ENCODE measurements at regions not wholly inside any gene's neighbourhood (a gene's known extent, or its start where the extent isn't known, plus 50 kb on each side); places are given as distances from the start of the nearest gene placed in this dataset.
"Not testable (repeated sequence)": the region's sequence is repeated elsewhere in the genome, so short reads cannot be mapped to it uniquely, and the experiment has no call there.

- Histone ChIP-seq H3K4me3 (no peak overlapping the region), H3K27ac (no peak overlapping the region), H3K4me1 (replicated peaks in 1 of 2) (no peaks in the 10 kb centered on the region)
- WGBS, 10 experiments, result 0 to 100% (median 91%) methylated on average over 2 to 6 of the region's 6 CpGs; no CpG with 5 or more reads in 1 of the 10 experiments
- ATAC-seq (replicated peaks in 6 of 8), result peak in 4 of 8 experiments; percentile 46 to 85 (median 79)
- in situ Hi-C loops (cut with MboI; ENCODE audit: low pct_unique_long_range_greater_than_20kb in 2 of 9, low sequenced_read_pairs in 9 of 9, unreplicated experiment in 9 of 9), result no loop called here
Measured at GRCh38 chr1:219324629-219325367, 151.1 kb downstream of the LYPLAL1 start.

GRCh38 chr1:219324171-219324570, 150.5 kb downstream of the LYPLAL1 start:
- ATAC-seq (replicated peaks in 6 of 8), result peak in 1 of 8 experiments; percentile 22
- WGBS, 10 experiments, result 0 to 83% (median 55%) methylated on average over 1 to 4 of the region's 4 CpGs; no CpG with 5 or more reads in 1 of the 10 experiments
- H3K27ac ChIP-seq, result no peak overlapping the region
- H3K4me3 ChIP-seq, result no peak overlapping the region
- in situ Hi-C loops (cut with MboI; ENCODE audit: low pct_unique_long_range_greater_than_20kb in 2 of 9, low sequenced_read_pairs in 9 of 9, unreplicated experiment in 9 of 9), result no loop called here
- H3K4me1 ChIP-seq (replicated peaks in 1 of 2), result no peaks in the 10 kb centered on the region

DNA sequence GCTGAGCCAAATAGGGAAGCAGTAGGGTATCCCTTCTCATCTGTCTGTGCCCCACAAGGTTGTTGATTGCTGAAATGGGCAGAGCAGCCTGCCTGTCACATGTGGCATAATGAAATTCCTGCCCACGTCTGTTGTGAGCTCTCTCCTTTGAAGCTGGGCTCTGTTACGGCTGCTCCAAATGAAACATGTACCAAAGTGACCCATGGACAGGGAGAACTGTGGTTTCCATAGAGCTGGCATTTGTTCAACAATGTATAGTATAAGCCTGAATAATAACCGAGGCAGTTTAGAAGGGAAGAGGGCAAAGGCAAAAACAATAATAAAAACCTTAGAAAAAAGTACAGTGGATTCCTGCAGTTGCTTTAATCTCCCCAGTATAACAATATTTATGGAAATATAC, 149.7 kb downstream of the LYPLAL1 start:
- no peak overlapping the region for H3K4me3 ChIP-seq
- WGBS, 10 experiments, result 0 to 88% (median 62%) methylated on average over 1 to 3 of the region's 3 CpGs; no CpG with 5 or more reads in 2 of the 10 experiments
- no peak overlapping the region for H3K27ac ChIP-seq
- H3K4me1 ChIP-seq (replicated peaks in 1 of 2), result no peaks in the 10 kb centered on the region
- in situ Hi-C loops (cut with MboI; ENCODE audit: low pct_unique_long_range_greater_than_20kb in 2 of 9, low sequenced_read_pairs in 9 of 9, unreplicated experiment in 9 of 9), result no loop called here
- peak in 2 of 8 experiments; percentile 46 to 80 for ATAC-seq (replicated peaks in 6 of 8)

- ATAC-seq (replicated peaks in 6 of 8), result no peak
- 29 to 100% (median 97%) methylated on average over 1 to 3 of the region's 3 CpGs for WGBS, 10 experiments
- no peaks in the 10 kb centered on the region for H3K4me1 ChIP-seq (replicated peaks in 1 of 2)
- H3K4me3 ChIP-seq, result no peak overlapping the region
- H3K27ac ChIP-seq, result no peak overlapping the region
- in situ Hi-C loops (cut with MboI; ENCODE audit: low pct_unique_long_range_greater_than_20kb in 2 of 9, low sequenced_read_pairs in 9 of 9, unreplicated experiment in 9 of 9), result no loop called here
Measured at GRCh38 chr1:219322766-219323165, 149.1 kb downstream of the LYPLAL1 start.

GRCh38 chr1:219320563-219320962, 146.9 kb downstream of the LYPLAL1 start:
- H3K4me3 ChIP-seq; ATAC-seq (replicated peaks in 6 of 8); in situ Hi-C loops (cut with MboI; ENCODE audit: low pct_unique_long_range_greater_than_20kb in 2 of 9, low sequenced_read_pairs in 9 of 9, unreplicated experiment in 9 of 9); H3K27ac ChIP-seq; H3K4me1 ChIP-seq (replicated peaks in 1 of 2): not testable (repeated sequence)
- WGBS, 10 experiments, result 67 to 100% (median 84%) methylated on average over 1 to 3 of the region's 5 CpGs; no CpG with 5 or more reads in 6 of the 10 experiments

DNA sequence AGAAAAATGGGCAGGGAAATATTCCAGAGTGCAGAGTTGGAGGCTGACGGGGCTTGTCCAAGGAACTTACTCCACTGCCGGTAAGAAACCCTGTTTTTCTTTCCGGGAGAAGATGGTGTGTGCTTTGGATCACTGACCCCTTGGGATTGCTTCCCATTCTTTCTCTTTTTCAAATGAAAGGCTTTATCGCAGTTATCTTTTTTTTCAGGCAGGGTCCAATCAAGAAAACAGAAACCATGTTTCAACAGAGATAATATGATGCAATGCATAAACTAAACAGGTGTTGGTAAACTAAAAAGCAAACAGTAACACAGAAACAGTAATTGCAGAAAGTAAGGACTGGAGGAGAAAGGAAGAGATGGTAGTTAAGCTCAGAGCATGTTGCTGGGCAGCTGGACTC, 145.1 kb downstream of the LYPLAL1 start:
- H3K4me3 ChIP-seq, result no peak overlapping the region
- H3K4me1 ChIP-seq (replicated peaks in 1 of 2), result no peaks in the 10 kb centered on the region
- no peak for ATAC-seq (replicated peaks in 6 of 8)
- in situ Hi-C loops (cut with MboI; ENCODE audit: low pct_unique_long_range_greater_than_20kb in 2 of 9, low sequenced_read_pairs in 9 of 9, unreplicated experiment in 9 of 9), result no loop called here
- H3K27ac ChIP-seq, result no peak overlapping the region
- 87 to 100% (median 94%) methylated on average over 2 to 4 of the region's 4 CpGs; no CpG with 5 or more reads in 2 of the 10 experiments for WGBS, 10 experiments

GRCh38 chr1:219317762-219318353, 144.2 kb downstream of the LYPLAL1 start:
- in situ Hi-C loops (cut with MboI; ENCODE audit: low pct_unique_long_range_greater_than_20kb in 2 of 9, low sequenced_read_pairs in 9 of 9, unreplicated experiment in 9 of 9), result no loop called here
- H3K4me1 ChIP-seq (replicated peaks in 1 of 2), result no peaks in the 10 kb centered on the region
- WGBS, 10 experiments, result 40 to 100% (median 70%) methylated on average over 1 to 3 of the region's 3 CpGs; no CpG with 5 or more reads in 1 of the 10 experiments
- H3K4me3 ChIP-seq, result no peak overlapping the region
- H3K27ac ChIP-seq, result no peak overlapping the region
- ATAC-seq (replicated peaks in 6 of 8), result peak in 2 of 8 experiments; percentile 12 to 25

GRCh38 chr1:219316066-219316465, 142.4 kb downstream of the LYPLAL1 start:
- Histone ChIP-seq H3K4me1 (replicated peaks in 1 of 2) (no peaks in the 10 kb centered on the region), H3K4me3 (no peak overlapping the region), H3K27ac (no peak overlapping the region)
- WGBS, 10 experiments, result 78 to 100% (median 100%) methylated on average over 1 of the region's 1 CpG; no CpG with 5 or more reads in 1 of the 10 experiments
- in situ Hi-C loops (cut with MboI; ENCODE audit: low pct_unique_long_range_greater_than_20kb in 2 of 9, low sequenced_read_pairs in 9 of 9, unreplicated experiment in 9 of 9), result no loop called here
- no peak for ATAC-seq (replicated peaks in 6 of 8)

- WGBS, 10 experiments, result 25 to 100% (median 80%) methylated on average over 1 to 2 of the region's 2 CpGs; no CpG with 5 or more reads in 1 of the 10 experiments
- no peak for ATAC-seq (replicated peaks in 6 of 8)
- in situ Hi-C loops (cut with MboI; ENCODE audit: low pct_unique_long_range_greater_than_20kb in 2 of 9, low sequenced_read_pairs in 9 of 9, unreplicated experiment in 9 of 9), result no loop called here
- Histone ChIP-seq H3K4me1 (replicated peaks in 1 of 2) (no peaks in the 10 kb centered on the region), H3K27ac (no peak overlapping the region), H3K4me3 (no peak overlapping the region)
Measured at GRCh38 chr1:219313961-219314360, 140.3 kb downstream of the LYPLAL1 start.

GRCh38 chr1:219312967-219313366, 139.3 kb downstream of the LYPLAL1 start:
- H3K4me3 ChIP-seq, result no peak overlapping the region
- 29 to 100% (median 90%) methylated on average over 1 to 3 of the region's 3 CpGs; no CpG with 5 or more reads in 1 of the 10 experiments for WGBS, 10 experiments
- in situ Hi-C loops (cut with MboI; ENCODE audit: low pct_unique_long_range_greater_than_20kb in 2 of 9, low sequenced_read_pairs in 9 of 9, unreplicated experiment in 9 of 9), result no loop called here
- H3K27ac ChIP-seq, result no peak overlapping the region
- H3K4me1 ChIP-seq (replicated peaks in 1 of 2), result no peaks in the 10 kb centered on the region
- no peak for ATAC-seq (replicated peaks in 6 of 8)

- WGBS, 10 experiments, result 33 to 87% (median 63%) methylated on average over 1 of the region's 1 CpG; no CpG with 5 or more reads in 2 of the 10 experiments
- no peak for ATAC-seq (replicated peaks in 6 of 8)
- no peaks in the 10 kb centered on the region for H3K4me1 ChIP-seq (replicated peaks in 1 of 2)
- in situ Hi-C loops (cut with MboI; ENCODE audit: low pct_unique_long_range_greater_than_20kb in 2 of 9, low sequenced_read_pairs in 9 of 9, unreplicated experiment in 9 of 9), result no loop called here
- no peak overlapping the region for H3K27ac ChIP-seq
- no peak overlapping the region for H3K4me3 ChIP-seq
Measured at GRCh38 chr1:219310181-219310728, 136.6 kb downstream of the LYPLAL1 start.

- in situ Hi-C loops (cut with MboI; ENCODE audit: low pct_unique_long_range_greater_than_20kb in 2 of 9, low sequenced_read_pairs in 9 of 9, unreplicated experiment in 9 of 9), result no loop called here
- Histone ChIP-seq H3K4me3 (no peak overlapping the region), H3K4me1 (replicated peaks in 1 of 2) (no peaks in the 10 kb centered on the region), H3K27ac (no peak overlapping the region)
- 70 to 100% (median 93%) methylated on average over 1 to 4 of the region's 4 CpGs; no CpG with 5 or more reads in 4 of the 10 experiments for WGBS, 10 experiments
- ATAC-seq (replicated peaks in 6 of 8), result no peak
Measured at GRCh38 chr1:219308367-219308766, 134.7 kb downstream of the LYPLAL1 start.

Measured in motor neuron (in vitro differentiated cells).